ENCODE measurements at regions not wholly inside any gene's neighbourhood (a gene's known extent, or its start where the extent isn't known, plus 50 kb on each side); places are given as distances from the start of the nearest gene placed in this dataset.
A peak's percentile ranks its signal among the peaks of the same experiment; 100 is the strongest.
"Not testable (repeated sequence)": the region's sequence is repeated elsewhere in the genome, so short reads cannot be mapped to it uniquely, and the experiment has no call there.

GRCh38 chr4:135072553-135072952 lies 871.0 kb upstream of the PABPC4L start:
- no peak for DNase-seq (ENCODE audit: low read depth, low spot score)

DNA sequence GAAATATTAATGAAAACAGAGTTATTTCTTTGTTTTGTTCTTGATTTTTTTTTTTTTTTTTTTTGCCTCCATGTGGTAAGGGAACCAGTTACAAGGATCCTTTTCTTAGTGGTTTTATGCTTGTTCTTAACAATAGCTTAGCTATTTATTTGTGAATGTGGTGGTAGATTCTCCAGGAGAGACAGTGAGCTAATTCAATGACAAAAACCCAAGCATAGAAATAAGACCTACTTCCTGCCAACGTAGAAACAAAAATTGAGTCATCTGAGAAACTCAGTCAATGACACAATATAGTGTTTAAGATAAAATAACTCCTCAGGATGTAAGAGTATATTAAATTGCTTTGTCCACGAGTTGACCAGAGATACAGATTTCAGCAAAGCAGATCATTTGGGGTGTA lies 863.8 kb upstream of the PABPC4L start:
- no peak for DNase-seq (ENCODE audit: low read depth, low spot score)

DNA sequence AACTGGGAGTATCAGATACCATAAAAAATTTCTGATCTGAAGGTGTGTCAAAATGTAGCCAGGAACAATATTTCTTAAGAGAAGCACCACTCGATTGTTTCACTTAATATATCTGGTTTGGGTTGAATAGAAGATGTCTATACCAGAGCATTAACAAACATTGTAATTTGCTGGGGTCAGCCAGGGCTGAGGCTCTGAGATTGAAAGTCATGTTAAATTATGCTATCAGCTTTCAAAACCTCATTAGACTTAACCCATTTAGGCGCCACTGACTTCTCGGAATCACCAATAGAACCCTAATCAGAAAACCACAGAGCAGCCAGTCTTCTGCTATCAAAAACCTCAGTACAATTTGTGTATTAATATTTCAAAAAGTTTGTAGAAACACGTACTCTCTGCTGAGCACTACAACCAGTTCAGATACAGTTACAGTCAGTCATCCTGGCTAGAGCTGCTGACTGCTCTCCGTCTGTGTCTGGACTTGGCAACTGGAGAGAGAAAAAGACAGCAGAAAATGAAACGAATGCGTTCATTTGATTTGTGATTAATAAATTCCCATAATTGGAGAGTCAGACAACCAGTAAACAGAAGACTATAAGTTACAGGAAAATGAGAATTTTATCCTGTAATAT lies 848.6 kb upstream of the PABPC4L start:
- DNase-seq (ENCODE audit: low read depth, low spot score): no peak

- no peak for DNase-seq (ENCODE audit: low read depth, low spot score)
These were observed 831.1 kb upstream of the PABPC4L start for GRCh38 chr4:135032670-135033069.

GRCh38 chr4:135015771-135016170 lies 814.2 kb upstream of the PABPC4L start:
- no peak for DNase-seq (ENCODE audit: low read depth, low spot score)

GRCh38 chr4:135007400-135007799 lies 805.8 kb upstream of the PABPC4L start:
- DNase-seq (ENCODE audit: low read depth, low spot score): no peak

DNA sequence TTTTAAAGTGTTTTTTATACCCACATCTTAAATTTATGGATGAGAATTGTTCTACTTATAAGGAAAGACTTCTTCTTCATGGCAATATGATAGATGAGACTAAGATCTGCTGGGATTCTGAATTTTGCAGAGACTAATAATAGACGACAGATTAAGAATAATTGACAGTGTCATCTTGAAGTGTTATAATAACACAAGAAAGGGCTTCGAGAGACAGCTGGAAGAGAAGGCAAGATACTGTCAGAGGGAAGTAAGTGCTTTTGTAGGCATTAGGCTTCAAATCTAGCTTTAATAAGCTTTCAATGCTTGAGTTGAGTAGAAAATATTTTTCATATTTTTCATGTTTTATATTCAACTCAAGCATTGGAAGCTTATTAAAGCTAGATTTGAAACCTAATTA lies 797.6 kb upstream of the PABPC4L start:
- no peak for DNase-seq (ENCODE audit: low read depth, low spot score)

DNA sequence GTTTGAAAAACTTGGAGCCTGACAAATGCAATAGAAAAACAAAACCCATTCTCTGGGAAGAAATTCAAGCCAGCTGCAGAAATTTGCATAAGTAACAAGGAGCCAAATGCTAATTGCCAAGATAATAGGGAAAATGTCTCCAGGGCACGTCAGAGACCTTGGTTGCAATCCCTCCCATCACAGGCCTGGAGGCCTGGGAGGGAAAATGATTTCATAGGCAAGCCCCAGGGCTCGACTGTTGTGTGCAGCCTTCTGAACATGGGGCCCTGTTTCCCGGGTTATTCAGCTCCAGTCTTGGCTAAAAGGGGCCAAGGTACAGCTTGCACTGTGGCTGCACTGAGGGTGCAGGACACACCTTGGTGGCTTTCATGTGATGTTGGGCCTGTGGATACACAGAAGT lies 760.4 kb upstream of the PABPC4L start:
- DNase-seq (ENCODE audit: low read depth, low spot score): no peak

DNA sequence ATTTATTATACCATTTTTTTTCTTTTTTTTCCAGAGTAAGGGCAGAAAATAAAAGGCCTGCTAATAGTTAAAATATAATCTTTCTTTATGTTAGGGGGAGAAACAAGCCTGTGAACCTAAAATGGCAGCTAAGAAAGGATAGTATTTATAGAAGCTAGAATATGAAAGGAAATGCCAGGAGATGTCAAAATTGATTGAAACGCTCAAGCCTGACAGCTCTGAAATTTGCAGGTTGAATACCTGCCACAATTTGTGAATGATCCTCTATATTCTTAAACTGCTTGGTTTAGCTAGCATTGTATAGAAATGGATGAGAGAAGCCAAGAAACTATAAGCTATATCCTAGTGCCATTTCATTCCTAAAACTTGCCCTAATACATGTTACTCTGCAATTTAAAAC lies 757.3 kb upstream of the PABPC4L start:
- no peak for DNase-seq (ENCODE audit: low read depth, low spot score)

GRCh38 chr4:134955059-134955458 lies 753.5 kb upstream of the PABPC4L start:
- DNase-seq (ENCODE audit: low read depth, low spot score): no peak

GRCh38 chr4:134952775-134953174 lies 751.2 kb upstream of the PABPC4L start:
- DNase-seq (ENCODE audit: low read depth, low spot score): no peak

DNA sequence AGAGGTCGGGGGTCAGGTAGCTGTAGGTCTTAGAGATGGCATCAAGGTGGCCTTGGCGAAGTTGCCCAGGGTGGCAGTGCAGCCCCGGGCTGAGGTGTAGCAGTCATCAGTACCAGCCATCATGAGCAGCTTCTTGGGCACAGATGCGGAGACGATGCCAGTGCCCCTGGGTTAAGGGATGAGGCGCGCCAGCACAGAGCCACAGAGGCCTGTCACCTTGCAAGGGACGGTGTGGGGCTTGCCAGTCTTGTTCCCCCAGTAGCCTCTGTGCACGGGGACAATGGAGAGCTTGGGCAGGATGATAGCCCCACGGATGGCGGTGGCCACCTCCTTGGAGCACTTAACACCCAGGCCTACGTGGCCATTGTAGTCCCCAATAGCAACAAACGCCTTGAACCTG lies 750.7 kb upstream of the PABPC4L start:
- no peak for DNase-seq (ENCODE audit: low read depth, low spot score)

GRCh38 chr4:134948110-134948642 lies 746.6 kb upstream of the PABPC4L start:
- no peak for DNase-seq (ENCODE audit: low read depth, low spot score)

- DNase-seq (ENCODE audit: low read depth, low spot score): no peak
These were observed 742.5 kb upstream of the PABPC4L start for GRCh38 chr4:134944115-134944514.

- DNase-seq (ENCODE audit: low read depth, low spot score): no peak
These were observed 734.4 kb upstream of the PABPC4L start for GRCh38 chr4:134936014-134936413.

DNA sequence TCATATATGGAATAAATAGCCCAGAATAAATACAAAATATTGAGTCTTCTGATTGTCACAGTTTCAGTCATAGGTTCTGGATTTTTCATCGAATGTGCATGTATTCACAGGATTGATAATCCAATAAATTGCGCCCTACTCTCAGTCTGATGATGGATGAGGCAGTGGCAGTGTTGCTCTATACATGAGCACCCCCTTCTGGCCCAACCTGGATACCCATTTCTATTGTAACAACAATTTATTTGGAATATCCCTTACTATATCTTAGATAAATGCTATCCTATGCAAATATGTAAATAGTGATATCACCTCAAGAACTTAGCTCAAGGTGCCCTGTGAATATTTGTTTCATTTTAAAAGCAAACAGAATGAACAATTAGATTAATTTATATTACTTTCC lies 733.7 kb upstream of the PABPC4L start:
- peak; percentile 9 for DNase-seq (ENCODE audit: low read depth, low spot score)

DNA sequence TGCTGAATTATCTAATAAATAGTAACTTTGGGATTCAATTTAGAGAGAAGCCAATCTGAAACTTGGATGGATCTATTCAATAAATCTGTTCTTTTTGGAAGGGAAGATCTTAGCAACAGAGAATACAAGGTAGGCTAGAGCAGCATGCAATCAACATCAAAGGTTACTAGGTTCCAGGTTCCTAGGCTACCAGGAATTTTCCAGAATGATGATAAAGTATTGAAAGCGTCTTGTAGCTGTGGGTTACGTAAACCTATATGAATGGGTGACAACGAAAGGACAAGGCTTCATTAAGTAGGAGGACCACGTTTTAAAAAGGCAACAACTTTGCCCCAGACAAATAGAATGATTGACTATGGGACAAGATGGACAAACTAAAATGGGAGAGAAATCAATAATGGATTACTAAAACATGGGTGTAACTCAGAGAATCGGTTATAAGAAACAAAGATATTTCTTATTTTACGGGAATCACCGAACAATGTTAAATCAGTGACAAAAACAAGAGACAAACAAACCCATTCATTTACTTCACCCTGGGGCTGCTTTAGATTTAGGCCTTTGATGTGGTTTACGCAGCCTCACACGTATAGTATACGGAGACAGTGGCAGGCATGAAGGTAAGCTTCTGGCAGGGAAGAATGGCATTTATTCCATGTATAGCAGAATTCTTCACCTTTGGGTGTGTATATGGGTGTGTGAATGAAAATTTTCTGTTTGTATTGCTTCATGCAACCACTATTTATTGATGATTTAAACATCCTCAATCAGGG lies 732.6 kb upstream of the PABPC4L start:
- peak; percentile 34 for DNase-seq (ENCODE audit: low read depth, low spot score)

DNA sequence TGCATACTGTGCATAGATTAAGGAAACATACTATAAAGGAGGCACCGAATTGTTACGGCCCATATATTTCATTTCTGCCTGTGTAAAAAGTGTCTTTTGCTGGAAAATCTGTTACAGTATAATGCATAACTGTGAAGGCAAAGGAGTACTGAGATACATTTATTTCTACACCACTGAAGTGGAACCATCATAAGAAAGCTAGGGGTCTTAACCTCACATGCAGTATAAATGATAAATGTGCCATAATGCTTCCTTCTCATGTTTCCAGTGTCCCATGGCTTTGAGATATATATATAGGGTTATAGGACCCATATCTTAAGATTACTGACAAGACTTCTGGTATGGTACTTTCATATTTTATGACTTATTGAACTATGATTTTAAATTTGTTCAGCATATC lies 713.8 kb upstream of the PABPC4L start:
- no peak for DNase-seq (ENCODE audit: low read depth, low spot score)

- not testable (repeated sequence) for DNase-seq (ENCODE audit: low read depth, low spot score)
These were observed 712.7 kb upstream of the PABPC4L start for GRCh38 chr4:134914250-134914649.

- DNase-seq (ENCODE audit: low read depth, low spot score): peak; percentile 13
These were observed 710.4 kb upstream of the PABPC4L start for GRCh38 chr4:134911941-134912340.

DNA sequence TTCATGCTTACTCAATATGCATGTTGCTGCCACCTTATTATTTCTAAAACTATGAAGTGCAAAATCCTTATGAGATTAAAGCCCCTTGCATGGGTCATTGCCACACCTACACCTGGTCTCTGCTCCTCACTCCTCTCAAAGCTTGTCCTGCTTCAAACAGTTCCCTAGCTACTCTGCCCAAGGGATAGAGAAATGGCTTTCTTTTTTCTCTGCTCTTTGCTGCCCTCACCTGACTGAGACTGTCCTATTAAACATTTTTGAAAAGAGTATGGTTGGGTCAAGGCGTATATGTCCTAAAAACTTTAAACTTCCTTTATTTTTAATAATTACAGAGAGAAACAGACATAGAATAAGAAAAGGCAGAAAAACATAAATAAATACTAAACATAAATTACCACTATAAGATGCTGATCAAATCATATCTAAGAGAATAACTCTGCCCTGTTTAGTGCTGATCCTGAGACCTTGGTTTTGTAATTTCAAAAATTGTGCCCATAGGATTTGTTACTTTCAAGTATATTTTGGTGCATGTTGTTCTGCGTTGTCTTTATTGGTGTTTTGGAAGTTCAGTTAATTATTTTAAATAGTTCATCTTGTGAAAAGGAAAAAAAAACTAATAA lies 704.9 kb upstream of the PABPC4L start:
- DNase-seq (ENCODE audit: low read depth, low spot score): peak; percentile 18

DNA sequence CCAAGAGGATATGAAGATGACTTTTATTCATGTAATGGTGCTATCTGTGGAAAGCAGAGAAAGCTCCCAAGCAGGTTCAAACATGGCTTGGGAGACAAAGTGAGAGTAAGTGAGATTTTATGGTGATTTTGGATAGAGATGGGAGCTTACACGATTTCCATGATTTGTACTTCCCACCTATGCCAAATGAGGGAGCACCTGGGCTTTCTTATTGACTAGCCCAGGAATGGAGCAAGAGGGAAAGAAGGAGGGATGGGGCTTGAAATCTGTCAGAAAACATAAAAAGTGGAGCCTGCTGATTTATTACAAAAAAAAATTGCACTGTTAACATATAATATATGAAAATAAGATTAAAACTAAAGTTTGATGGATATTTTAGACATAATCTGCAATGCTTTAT lies 703.5 kb upstream of the PABPC4L start:
- no peak for DNase-seq (ENCODE audit: low read depth, low spot score)

DNA sequence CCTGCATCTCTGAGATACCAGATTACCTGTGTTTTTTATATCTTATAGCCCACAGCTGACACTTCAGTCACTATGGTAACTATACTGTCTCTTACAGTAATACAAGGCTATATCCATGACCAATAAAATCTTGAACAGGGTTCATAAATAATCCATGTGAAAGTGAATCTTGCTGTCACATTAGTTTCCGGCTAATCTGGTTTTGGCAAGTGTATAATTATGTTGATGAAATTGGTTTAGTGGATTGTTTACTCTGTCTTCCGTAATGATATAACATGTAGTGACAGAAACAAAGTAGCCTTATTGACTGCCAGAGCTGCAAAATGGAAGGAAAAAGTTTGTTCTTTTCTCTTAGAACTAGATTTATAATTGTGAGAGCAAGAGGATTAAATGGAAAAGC lies 686.6 kb upstream of the PABPC4L start:
- DNase-seq (ENCODE audit: low read depth, low spot score): no peak
